PFSK-1 (cell line): ENCODE measurements at regions not wholly inside any gene's neighbourhood (a gene's known extent, or its start where the extent isn't known, plus 50 kb on each side); places are given as distances from the start of the nearest gene placed in this dataset.

Experiments used
- FOXP2 ChIP-seq: optimal IDR thresholded peaks from 2 replicates; pipeline ENCODE3; 2011; ENCODE audit warnings: borderline replicate concordance, control low read depth, inconsistent platforms; ENCODE audit not compliant: insufficient read depth; ENCODE audit errors: extremely low read length, extremely low read depth
- POLR2AphosphoS5 ChIP-seq: IDR thresholded peaks from 2 replicates; pipeline ENCODE4 v1.6.1; 2012; ENCODE audit warnings: low read depth, mild to moderate bottlenecking, control low read depth, low read length, moderate library complexity
- SIN3A ChIP-seq: IDR thresholded peaks from 2 replicates; pipeline ENCODE4 v1.6.1; 2012; ENCODE audit warnings: mild to moderate bottlenecking, low read length, moderate library complexity, borderline replicate concordance; ENCODE audit not compliant: insufficient read depth
- TAF1 ChIP-seq: IDR thresholded peaks from 2 replicates; pipeline ENCODE4 v1.6.1; 2012; ENCODE audit warnings: low read length, control low read depth, borderline replicate concordance; ENCODE audit not compliant: insufficient read depth
- TF ChIP-seq, protein P1 (sequence below), 2 experiments: IDR thresholded peaks; 2 replicates each; pipeline versions ENCODE4 v1.6.1 to v1.8.0; 2011 to 2012; ENCODE audit warnings: low read depth in 2 of 2, low read length in 2 of 2, control low read depth in 1 of 2, inconsistent platforms in 1 of 2, mild to moderate bottlenecking in 1 of 2, moderate library complexity in 1 of 2; ENCODE audit not compliant: insufficient read depth in 1 of 2

DNA sequence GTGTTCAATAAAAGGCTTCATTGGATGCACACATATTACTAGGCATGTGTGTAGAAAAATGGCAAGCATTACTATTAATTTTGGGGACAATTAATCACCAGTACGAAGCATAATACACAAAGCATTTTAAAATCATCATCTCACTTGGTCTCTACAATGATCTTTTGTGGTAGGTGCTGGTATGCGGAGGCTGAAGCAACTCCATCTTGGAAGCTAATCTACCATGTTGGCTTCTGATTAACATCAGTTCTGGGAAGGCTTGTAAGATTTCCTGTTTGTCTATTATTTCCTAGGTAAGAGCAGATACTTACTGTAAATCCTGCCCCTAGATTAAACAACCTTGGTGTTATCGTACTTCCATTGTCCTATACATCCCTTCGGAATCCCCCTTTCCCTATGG lies 121.7 kb upstream of the RUNX1 start:
- TF ChIP-seq TAF1 (no peak), POLR2AphosphoS5 (no peak), SIN3A (no peak), FOXP2 (no peak)
- TF ChIP-seq, protein P1, sequence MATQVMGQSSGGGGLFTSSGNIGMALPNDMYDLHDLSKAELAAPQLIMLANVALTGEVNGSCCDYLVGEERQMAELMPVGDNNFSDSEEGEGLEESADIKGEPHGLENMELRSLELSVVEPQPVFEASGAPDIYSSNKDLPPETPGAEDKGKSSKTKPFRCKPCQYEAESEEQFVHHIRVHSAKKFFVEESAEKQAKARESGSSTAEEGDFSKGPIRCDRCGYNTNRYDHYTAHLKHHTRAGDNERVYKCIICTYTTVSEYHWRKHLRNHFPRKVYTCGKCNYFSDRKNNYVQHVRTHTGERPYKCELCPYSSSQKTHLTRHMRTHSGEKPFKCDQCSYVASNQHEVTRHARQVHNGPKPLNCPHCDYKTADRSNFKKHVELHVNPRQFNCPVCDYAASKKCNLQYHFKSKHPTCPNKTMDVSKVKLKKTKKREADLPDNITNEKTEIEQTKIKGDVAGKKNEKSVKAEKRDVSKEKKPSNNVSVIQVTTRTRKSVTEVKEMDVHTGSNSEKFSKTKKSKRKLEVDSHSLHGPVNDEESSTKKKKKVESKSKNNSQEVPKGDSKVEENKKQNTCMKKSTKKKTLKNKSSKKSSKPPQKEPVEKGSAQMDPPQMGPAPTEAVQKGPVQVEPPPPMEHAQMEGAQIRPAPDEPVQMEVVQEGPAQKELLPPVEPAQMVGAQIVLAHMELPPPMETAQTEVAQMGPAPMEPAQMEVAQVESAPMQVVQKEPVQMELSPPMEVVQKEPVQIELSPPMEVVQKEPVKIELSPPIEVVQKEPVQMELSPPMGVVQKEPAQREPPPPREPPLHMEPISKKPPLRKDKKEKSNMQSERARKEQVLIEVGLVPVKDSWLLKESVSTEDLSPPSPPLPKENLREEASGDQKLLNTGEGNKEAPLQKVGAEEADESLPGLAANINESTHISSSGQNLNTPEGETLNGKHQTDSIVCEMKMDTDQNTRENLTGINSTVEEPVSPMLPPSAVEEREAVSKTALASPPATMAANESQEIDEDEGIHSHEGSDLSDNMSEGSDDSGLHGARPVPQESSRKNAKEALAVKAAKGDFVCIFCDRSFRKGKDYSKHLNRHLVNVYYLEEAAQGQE (IDR thresholded peaks at IDR 0.05; ENCODE audit: insufficient read depth in 1 of 2, low read depth in 2 of 2, low read length in 2 of 2), result no peak
